CD4-positive, alpha-beta memory T cell (primary cell): ENCODE measurements at regions not wholly inside any gene's neighbourhood (a gene's known extent, or its start where the extent isn't known, plus 50 kb on each side); places are given as distances from the start of the nearest gene placed in this dataset.

Source experiments
- CTCF ChIA-PET: fragments of 350-600 bp; sonication (Branson Sonifier 250); formaldehyde crosslinking; loops from one replicate; lab custom pipeline; 2021; ENCODE audit warnings: inconsistent platforms; ENCODE audit not compliant: partially characterized antibody; lab: Charles Lee
- POLR2A ChIA-PET: fragments of 350-600 bp; sonication (Branson Sonifier 250); formaldehyde crosslinking; loops from one replicate; lab custom pipeline; 2021; ENCODE audit not compliant: partially characterized antibody; lab: Charles Lee
- DNase-seq, 5 donors: peaks; one replicate each; pipeline versions ENCODE4 v3.0.0 to v3.0.0-alpha.2; 2020 to 2022; ENCODE audit warnings: mixed read lengths in 1 of 5
- H3K27ac ChIP-seq: one replicate; pipeline ENCODE4 v1.7.0; 2013; ENCODE audit warnings: low read depth, low read length
- H3K27me3 ChIP-seq: 2 replicates; pipeline ENCODE4 v1.7.0; 2013; ENCODE audit warnings: mild to moderate bottlenecking, low read length, moderate library complexity; ENCODE audit not compliant: insufficient read depth
- H3K36me3 ChIP-seq: 2 replicates; pipeline ENCODE4 v1.7.0; 2013; ENCODE audit warnings: mild to moderate bottlenecking, low read length, moderate library complexity; ENCODE audit not compliant: insufficient read depth
- H3K4me1 ChIP-seq: 2 replicates; pipeline ENCODE4 v1.7.0; 2013; ENCODE audit warnings: mild to moderate bottlenecking, low read length, moderate library complexity; ENCODE audit not compliant: insufficient read depth
- H3K4me3 ChIP-seq, 2 donors: one replicate each; pipeline ENCODE4 v1.7.0; 2013; ENCODE audit warnings: low read length in 2 of 2, mild to moderate bottlenecking in 1 of 2
- H3K9me3 ChIP-seq, 2 donors: one replicate each; pipeline ENCODE4 v1.7.0; 2013; ENCODE audit warnings: low read length in 2 of 2, control low read depth in 1 of 2; ENCODE audit not compliant: control insufficient read depth in 1 of 2
- H3K27ac Mint-ChIP-seq, 7 donors: one replicate each; pipeline ENCODE4 v1.8.0; 2020 to 2021; ENCODE audit warnings: mixed read lengths in 7 of 7, mild to moderate bottlenecking in 6 of 7, inconsistent platforms in 3 of 7, moderate library complexity in 3 of 7
- H3K27me3 Mint-ChIP-seq, 2 donors: one replicate each; pipeline ENCODE4 v1.8.0; 2020 to 2021; ENCODE audit warnings: mixed read lengths in 2 of 2
- H3K36me3 Mint-ChIP-seq, 2 donors: one replicate each; pipeline ENCODE4 v1.8.0; 2020 to 2021; ENCODE audit warnings: mixed read lengths in 2 of 2, inconsistent platforms in 1 of 2, mild to moderate bottlenecking in 1 of 2
- H3K4me1 Mint-ChIP-seq, 4 donors: one replicate each; pipeline ENCODE4 v1.8.0; 2020 to 2021; ENCODE audit warnings: mixed read lengths in 4 of 4, mild to moderate bottlenecking in 1 of 4
- H3K4me3 Mint-ChIP-seq, 8 donors: one replicate each; pipeline ENCODE4 v1.8.0; 2020 to 2021; ENCODE audit warnings: mixed read lengths in 8 of 8, mild to moderate bottlenecking in 7 of 8, moderate library complexity in 6 of 8, inconsistent platforms in 3 of 8
- H3K9me3 Mint-ChIP-seq, 8 donors: one replicate each; pipeline ENCODE4 v1.8.0; 2020 to 2021; ENCODE audit warnings: mixed read lengths in 8 of 8, mild to moderate bottlenecking in 5 of 8, inconsistent platforms in 3 of 8, moderate library complexity in 1 of 8
- intact Hi-C: fragments of 100-400 bp; cut with micrococcal nuclease; formaldehyde crosslinking; loops from one replicate; pipeline ENCODE4 v1.15.1; 2023

DNA sequence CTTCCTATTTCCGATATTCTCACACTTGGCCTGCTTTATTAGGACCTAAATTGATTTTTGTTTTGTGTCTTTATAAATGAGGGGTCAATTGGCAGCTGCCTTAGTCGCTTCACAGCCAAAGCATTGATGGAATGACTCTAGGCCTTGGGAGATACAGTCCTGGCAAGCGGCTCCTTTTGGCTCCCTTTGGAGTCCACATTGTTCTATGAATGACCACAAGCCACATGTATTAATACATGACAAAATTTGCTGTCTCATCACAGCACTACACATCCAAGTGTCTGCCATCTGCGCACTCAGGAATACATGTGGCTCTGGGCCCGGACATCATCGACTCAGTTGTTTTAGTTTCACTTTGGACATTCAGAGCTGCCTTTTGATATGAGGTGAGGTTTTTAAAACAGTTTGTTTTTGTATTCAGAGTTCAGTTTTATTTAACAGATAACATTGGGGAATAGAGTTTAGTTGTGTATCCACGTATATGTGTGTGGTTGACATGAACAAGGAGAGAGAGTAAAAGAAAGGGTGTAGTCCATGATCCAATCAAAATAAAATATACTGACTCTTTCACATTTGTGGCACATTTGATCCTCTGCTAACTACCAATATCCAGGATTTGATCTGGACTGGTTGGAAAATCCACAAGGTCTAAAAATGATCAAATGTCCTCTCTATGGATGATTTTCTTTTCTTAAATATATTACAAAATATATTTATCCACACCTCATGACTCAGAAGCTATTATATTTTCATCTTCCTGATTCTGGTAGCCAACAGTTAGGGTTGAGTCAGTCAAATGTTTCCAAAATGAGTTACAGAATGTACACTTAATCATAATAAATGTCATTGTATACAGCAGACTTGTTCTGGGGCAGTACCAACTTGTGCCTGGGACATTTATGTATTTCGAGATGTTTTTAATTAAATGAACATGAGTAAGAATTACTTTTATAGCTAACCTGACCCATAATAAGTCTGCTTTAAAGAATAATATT, 114.0 kb upstream of the MTAP start:
- Mint-ChIP-seq H3K27me3 (peaks cover 0 to 2% of the 10 kb centered on the region in 2 donors), H3K27ac (peak overlapping the region in 2 of 7 donors; percentile 7 to 66), H3K9me3 (peaks cover 0 to 1% (median 0%) of the 10 kb centered on the region in 8 donors), H3K4me3 (peak overlapping the region in 7 of 8 donors; percentile 20 to 66 (median 50)), H3K4me1 (peaks cover 3 to 14% (median 6%) of the 10 kb centered on the region in 4 donors), H3K36me3 (no peaks in the 10 kb centered on the region)
- H3K4me3 ChIP-seq, result no peak overlapping the region
- intact Hi-C loops, result loop anchor here (5.0 kb wide), 1 partner anchor 131 kb away; no protein-coding TSS in a partner anchor
- H3K27me3 ChIP-seq, result no peaks in the 10 kb centered on the region
- no peak for DNase-seq
- CTCF ChIA-PET, result interaction anchor here (1.6 to 1.8 kb wide), 2 partner anchors 20 to 129 kb away, joined by 4 to 8 read pairs; no protein-coding TSS in a partner anchor
- no peak overlapping the region for H3K27ac ChIP-seq
- H3K36me3 ChIP-seq, result no peaks in the 10 kb centered on the region
- POLR2A ChIA-PET, result no interaction called here
- H3K9me3 ChIP-seq, result no peaks in the 10 kb centered on the region
- peaks cover 5% of the 10 kb centered on the region for H3K4me1 ChIP-seq

GRCh38 chr9:21689854-21690253, 112.6 kb upstream of the MTAP start:
- intact Hi-C loops, result loop anchor here (5.0 kb wide), 1 partner anchor 133 kb away; no protein-coding TSS in a partner anchor
- DNase-seq, result no peak
- ChIA-PET POLR2A (no interaction called here), CTCF (interaction anchor here (1.6 to 1.8 kb wide), 2 partner anchors 18 to 131 kb away, joined by 4 to 8 read pairs; no protein-coding TSS in a partner anchor)
- Mint-ChIP-seq H3K36me3 (no peaks in the 10 kb centered on the region), H3K27me3 (peaks cover 0 to 2% of the 10 kb centered on the region in 2 donors), H3K9me3 (peaks cover 0 to 1% (median 0%) of the 10 kb centered on the region in 8 donors), H3K4me1 (peaks cover 2 to 8% (median 3%) of the 10 kb centered on the region in 4 donors), H3K27ac (no peak overlapping the region), H3K4me3 (no peak overlapping the region)
- no peaks in the 10 kb centered on the region for H3K36me3 ChIP-seq
- H3K27me3 ChIP-seq, result no peaks in the 10 kb centered on the region
- H3K9me3 ChIP-seq, result no peaks in the 10 kb centered on the region
- H3K4me3 ChIP-seq, result no peak overlapping the region
- H3K4me1 ChIP-seq, result peaks cover 3% of the 10 kb centered on the region
- no peak overlapping the region for H3K27ac ChIP-seq

DNA sequence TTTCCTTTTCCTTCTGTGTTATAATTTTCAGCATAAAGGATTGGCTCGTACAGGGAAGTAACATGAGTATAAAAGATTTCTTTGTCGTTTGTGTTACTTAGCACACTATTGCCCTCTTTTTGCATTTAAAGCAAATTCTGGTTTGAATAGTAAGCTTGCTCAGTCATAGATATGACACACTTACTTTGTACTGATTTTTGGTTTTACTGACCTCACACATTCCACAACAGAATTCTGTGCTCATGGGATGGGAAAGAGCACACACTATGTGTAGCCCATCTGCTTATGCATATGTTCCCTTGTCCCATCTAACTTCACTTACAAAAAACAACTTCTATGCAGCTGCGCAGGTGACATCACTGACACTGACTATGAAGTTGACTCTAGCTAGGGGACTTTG, 111.9 kb upstream of the MTAP start:
- Mint-ChIP-seq H3K4me1 (peaks cover 0 to 3% (median under 1%) of the 10 kb centered on the region in 4 donors), H3K4me3 (no peak overlapping the region), H3K9me3 (peaks cover 0 to 1% (median 0%) of the 10 kb centered on the region in 8 donors), H3K27ac (no peak overlapping the region), H3K27me3 (peaks cover 0 to 2% of the 10 kb centered on the region in 2 donors), H3K36me3 (no peaks in the 10 kb centered on the region)
- intact Hi-C loops, result no loop called here
- POLR2A ChIA-PET, result no interaction called here
- Histone ChIP-seq H3K36me3 (no peaks in the 10 kb centered on the region), H3K4me3 (no peak overlapping the region), H3K27me3 (no peaks in the 10 kb centered on the region), H3K4me1 (no peaks in the 10 kb centered on the region), H3K9me3 (no peaks in the 10 kb centered on the region), H3K27ac (no peak overlapping the region)
- CTCF ChIA-PET, result interaction anchor here (1.6 kb wide), 1 partner anchor 18 kb away, joined by 8 read pairs; no protein-coding TSS in a partner anchor
- no peak for DNase-seq

- Histone ChIP-seq H3K27me3 (no peaks in the 10 kb centered on the region), H3K4me3 (no peak overlapping the region), H3K4me1 (no peaks in the 10 kb centered on the region), H3K9me3 (no peaks in the 10 kb centered on the region), H3K27ac (no peak overlapping the region), H3K36me3 (no peaks in the 10 kb centered on the region)
- POLR2A ChIA-PET, result no interaction called here
- CTCF ChIA-PET, result no interaction called here
- intact Hi-C loops, result no loop called here
- peaks cover 0 to 2% (median 0%) of the 10 kb centered on the region in 8 donors for H3K9me3 Mint-ChIP-seq
- no peak for DNase-seq
- peaks cover 0 to 2% (median 0%) of the 10 kb centered on the region in 4 donors for H3K4me1 Mint-ChIP-seq
- H3K36me3 Mint-ChIP-seq, result no peaks in the 10 kb centered on the region
- H3K27me3 Mint-ChIP-seq, result peaks cover 0 to 2% of the 10 kb centered on the region in 2 donors
- no peak overlapping the region for H3K4me3 Mint-ChIP-seq
- no peak overlapping the region for H3K27ac Mint-ChIP-seq
Observed at GRCh38 chr9:21692390-21692789, 110.0 kb upstream of the MTAP start.

DNA sequence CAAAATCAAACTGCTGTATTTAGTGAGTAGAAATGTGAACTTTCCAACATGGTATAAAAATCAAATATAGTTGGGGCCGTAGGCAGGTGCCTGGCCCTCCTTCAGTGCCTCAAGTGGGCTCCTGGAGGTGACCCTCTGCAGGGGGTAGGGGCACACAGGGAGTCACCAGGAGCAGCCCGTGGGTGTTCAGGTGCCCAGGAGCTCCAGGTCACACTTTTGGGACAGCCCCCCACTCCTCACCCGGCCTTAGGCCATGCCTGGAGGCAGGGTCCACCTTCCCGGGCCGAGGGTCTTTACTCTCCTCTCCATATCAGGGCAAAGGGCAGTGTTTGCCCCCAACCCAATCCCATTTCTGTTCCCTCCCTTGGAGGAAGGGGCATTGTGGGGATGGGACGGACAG, 108.0 kb upstream of the MTAP start:
- intact Hi-C loops, result no loop called here
- Histone ChIP-seq H3K9me3 (no peaks in the 10 kb centered on the region), H3K4me3 (no peak overlapping the region), H3K4me1 (no peaks in the 10 kb centered on the region), H3K36me3 (no peaks in the 10 kb centered on the region), H3K27me3 (no peaks in the 10 kb centered on the region), H3K27ac (no peak overlapping the region)
- Mint-ChIP-seq H3K4me3 (no peak overlapping the region), H3K27me3 (peaks cover 5 to 7% of the 10 kb centered on the region in 2 donors), H3K36me3 (no peaks in the 10 kb centered on the region), H3K27ac (no peak overlapping the region), H3K4me1 (peaks cover 0 to under 1% (median 0%) of the 10 kb centered on the region in 4 donors), H3K9me3 (peaks cover 0 to 8% (median 0%) of the 10 kb centered on the region in 8 donors)
- DNase-seq, result no peak
- ChIA-PET POLR2A (no interaction called here), CTCF (no interaction called here)

- Histone ChIP-seq H3K27ac (no peak overlapping the region), H3K9me3 (no peaks in the 10 kb centered on the region), H3K4me3 (no peak overlapping the region), H3K27me3 (no peaks in the 10 kb centered on the region), H3K4me1 (no peaks in the 10 kb centered on the region), H3K36me3 (no peaks in the 10 kb centered on the region)
- Mint-ChIP-seq H3K9me3 (peaks cover 0 to 8% (median 0%) of the 10 kb centered on the region in 8 donors), H3K4me3 (peak overlapping the region in 1 of 8 donors; percentile 36), H3K36me3 (no peaks in the 10 kb centered on the region), H3K4me1 (no peaks in the 10 kb centered on the region), H3K27me3 (peaks cover 5 to 8% of the 10 kb centered on the region in 2 donors), H3K27ac (no peak overlapping the region)
- ChIA-PET POLR2A (no interaction called here), CTCF (no interaction called here)
- no peak for DNase-seq
- intact Hi-C loops, result no loop called here
Observed at GRCh38 chr9:21695443-21695842, 107.0 kb upstream of the MTAP start.

- ChIA-PET CTCF (no interaction called here), POLR2A (no interaction called here)
- H3K4me1 ChIP-seq, result no peaks in the 10 kb centered on the region
- no peaks in the 10 kb centered on the region for H3K9me3 ChIP-seq
- no peak for DNase-seq
- peaks cover 5 to 8% of the 10 kb centered on the region in 2 donors for H3K27me3 Mint-ChIP-seq
- H3K27ac Mint-ChIP-seq, result peak overlapping the region in 1 of 7 donors; percentile 78
- H3K27me3 ChIP-seq, result no peaks in the 10 kb centered on the region
- no peak overlapping the region for H3K27ac ChIP-seq
- H3K36me3 ChIP-seq, result no peaks in the 10 kb centered on the region
- no peaks in the 10 kb centered on the region for H3K4me1 Mint-ChIP-seq
- H3K9me3 Mint-ChIP-seq, result peaks cover 0 to 8% (median 0%) of the 10 kb centered on the region in 8 donors
- intact Hi-C loops, result no loop called here
- H3K4me3 Mint-ChIP-seq, result peak overlapping the region in 1 of 8 donors; percentile 36
- H3K4me3 ChIP-seq, result no peak overlapping the region
- no peaks in the 10 kb centered on the region for H3K36me3 Mint-ChIP-seq
Observed at GRCh38 chr9:21695874-21696341, 106.5 kb upstream of the MTAP start.
